Osteoblast (primary cell): ENCODE measurements at regions not wholly inside any gene's neighbourhood (a gene's known extent, or its start where the extent isn't known, plus 50 kb on each side); places are given as distances from the start of the nearest gene placed in this dataset.

ENCODE experiments used
- DNase-seq: peaks from one replicate; pipeline ENCODE4 v3.0.0; 2011; ENCODE audit warnings: low spot score, mixed read lengths; ENCODE audit not compliant: insufficient read length; ENCODE audit errors: missing footprints
- H2AFZ ChIP-seq: 2 replicates; pipeline ENCODE4 v1.6.0; 2011; ENCODE audit warnings: mild to moderate bottlenecking, low read length
- H3K27ac ChIP-seq: 2 replicates; pipeline ENCODE4 v1.5.1; 2011; ENCODE audit warnings: mild to moderate bottlenecking, low read depth, low read length, moderate library complexity
- H3K27me3 ChIP-seq: 2 replicates; pipeline ENCODE4 v1.6.0; 2012; ENCODE audit warnings: mild to moderate bottlenecking, control low read depth, inconsistent platforms, low read length, moderate library complexity; ENCODE audit not compliant: insufficient read depth
- H3K36me3 ChIP-seq: 2 replicates; pipeline ENCODE4 v1.5.1; 2011; ENCODE audit warnings: mild to moderate bottlenecking, low read length, control low read depth, moderate library complexity; ENCODE audit not compliant: insufficient read depth
- H3K4me1 ChIP-seq: 2 replicates; pipeline ENCODE4 v1.5.1; 2011; ENCODE audit warnings: mild to moderate bottlenecking, low read length, control low read depth, moderate library complexity; ENCODE audit not compliant: insufficient read depth
- H3K4me2 ChIP-seq: 2 replicates; pipeline ENCODE4 v1.6.0; 2011; ENCODE audit warnings: mild to moderate bottlenecking, low read length; ENCODE audit not compliant: insufficient read depth
- H3K4me3 ChIP-seq: fragments of 200-600 bp; sonication (generic); 3 replicates; pipeline ENCODE4 v1.5.1; 2012; ENCODE audit warnings: mild to moderate bottlenecking, low read length, inconsistent platforms; ENCODE audit not compliant: insufficient read depth
- H3K79me2 ChIP-seq: 2 replicates; pipeline ENCODE4 v1.6.0; 2012; ENCODE audit warnings: mild to moderate bottlenecking, low read length, control low read depth, inconsistent platforms; ENCODE audit not compliant: insufficient read depth
- H3K9me3 ChIP-seq: 2 replicates; pipeline ENCODE4 v1.5.1; 2011; ENCODE audit warnings: low read depth, low read length, control low read depth
- H4K20me1 ChIP-seq: 2 replicates; pipeline ENCODE4 v1.6.0; 2012; ENCODE audit warnings: mild to moderate bottlenecking, low read length, control low read depth; ENCODE audit not compliant: insufficient read depth
- CTCF ChIP-seq: IDR thresholded peaks from 2 replicates; pipeline ENCODE4 v1.5.1; 2011; ENCODE audit warnings: mild to moderate bottlenecking, low read depth, low read length, moderate library complexity; ENCODE audit errors: extremely low read depth

- Histone ChIP-seq H2AFZ (no peak overlapping the region), H3K4me1 (no peaks in the 10 kb centered on the region), H3K79me2 (no peaks in the 10 kb centered on the region), H3K36me3 (no peaks in the 10 kb centered on the region), H3K27me3 (no peaks in the 10 kb centered on the region), H3K4me2 (no peak overlapping the region), H3K9me3 (no peaks in the 10 kb centered on the region), H3K27ac (no peak overlapping the region), H4K20me1 (no peaks in the 10 kb centered on the region), H3K4me3 (no peak overlapping the region)
- TF ChIP-seq CTCF = no peak
- DNase-seq = no peak
These were observed 344.7 kb downstream of the HAPSTR1 start for GRCh38 chr16:9436175-9436574.

- Histone ChIP-seq H3K79me2 (no peaks in the 10 kb centered on the region), H3K4me3 (no peak overlapping the region), H3K36me3 (no peaks in the 10 kb centered on the region), H3K27me3 (no peaks in the 10 kb centered on the region), H3K9me3 (no peaks in the 10 kb centered on the region), H2AFZ (no peak overlapping the region), H3K27ac (no peak overlapping the region), H3K4me2 (no peak overlapping the region), H3K4me1 (no peaks in the 10 kb centered on the region), H4K20me1 (no peaks in the 10 kb centered on the region)
- DNase-seq = no peak
- no peak for TF ChIP-seq CTCF
These were observed 345.7 kb downstream of the HAPSTR1 start for GRCh38 chr16:9437115-9437514.

- Histone ChIP-seq H3K9me3 (no peaks in the 10 kb centered on the region), H4K20me1 (no peaks in the 10 kb centered on the region), H3K4me3 (no peak overlapping the region), H3K4me2 (no peak overlapping the region), H2AFZ (no peak overlapping the region), H3K27me3 (no peaks in the 10 kb centered on the region), H3K36me3 (no peaks in the 10 kb centered on the region), H3K27ac (no peak overlapping the region), H3K4me1 (no peaks in the 10 kb centered on the region), H3K79me2 (no peaks in the 10 kb centered on the region)
- DNase-seq = no peak
- TF ChIP-seq CTCF = no peak
These were observed 347.5 kb downstream of the HAPSTR1 start for GRCh38 chr16:9438991-9439390.

- no peak overlapping the region for H3K27ac ChIP-seq
- H2AFZ ChIP-seq = no peak overlapping the region
- no peak overlapping the region for H3K4me2 ChIP-seq
- H3K4me3 ChIP-seq = no peak overlapping the region
- H3K79me2 ChIP-seq = no peaks in the 10 kb centered on the region
- no peaks in the 10 kb centered on the region for H3K36me3 ChIP-seq
- H4K20me1 ChIP-seq = no peaks in the 10 kb centered on the region
- H3K27me3 ChIP-seq = no peaks in the 10 kb centered on the region
- TF ChIP-seq CTCF = no peak
- peaks cover 2% of the 10 kb centered on the region for H3K9me3 ChIP-seq
- no peak for DNase-seq
- H3K4me1 ChIP-seq = no peaks in the 10 kb centered on the region
These were observed 349.6 kb downstream of the HAPSTR1 start for GRCh38 chr16:9441012-9441411.
